H9 (cell line): ENCODE measurements at regions not wholly inside any gene's neighbourhood (a gene's known extent, or its start where the extent isn't known, plus 50 kb on each side); places are given as distances from the start of the nearest gene placed in this dataset.

ENCODE experiments used
- DNase-seq: peaks from one replicate; pipeline ENCODE4 v3.0.0-alpha.2; 2017
- H2AFZ ChIP-seq: one replicate; pipeline ENCODE4 v1.6.1; 2013; ENCODE audit warnings: mild to moderate bottlenecking, low read length, control low read depth, moderate library complexity
- H2AK5ac ChIP-seq: 2 replicates; pipeline ENCODE4 v1.6.1; 2013; ENCODE audit warnings: low read length, control low read depth, mixed read lengths; ENCODE audit not compliant: insufficient read length
- H2BK120ac ChIP-seq: one replicate; pipeline ENCODE4 v1.6.1; 2013; ENCODE audit warnings: low read depth, mild to moderate bottlenecking, low read length, control low read depth, inconsistent platforms; ENCODE audit not compliant: poor library complexity, severe bottlenecking
- H2BK12ac ChIP-seq: 2 replicates; pipeline ENCODE4 v1.6.1; 2013; ENCODE audit warnings: low read length, control low read depth, mixed read lengths, low read depth; ENCODE audit not compliant: insufficient read length
- H2BK15ac ChIP-seq: 2 replicates; pipeline ENCODE4 v1.6.1; 2013; ENCODE audit warnings: low read depth, low read length, control low read depth
- H2BK20ac ChIP-seq: one replicate; pipeline ENCODE4 v1.6.1; 2013; ENCODE audit warnings: low read depth, mild to moderate bottlenecking, low read length, control low read depth, inconsistent platforms; ENCODE audit not compliant: poor library complexity, severe bottlenecking
- H2BK5ac ChIP-seq: 2 replicates; pipeline ENCODE4 v1.6.1; 2013; ENCODE audit warnings: low read length, control low read depth, mixed read lengths; ENCODE audit not compliant: insufficient read length
- H3K14ac ChIP-seq: 2 replicates; pipeline ENCODE4 v1.6.1; 2013; ENCODE audit warnings: low read length, control low read depth; ENCODE audit not compliant: insufficient read depth
- H3K18ac ChIP-seq: 2 replicates; pipeline ENCODE4 v1.6.1; 2013; ENCODE audit warnings: low read depth, mild to moderate bottlenecking, mixed read lengths, low read length, control low read depth; ENCODE audit not compliant: insufficient read length
- H3K23ac ChIP-seq: 2 replicates; pipeline ENCODE4 v1.6.1; 2013; ENCODE audit warnings: low read length, control low read depth, mixed read lengths, low read depth; ENCODE audit not compliant: insufficient read length
- H3K23me2 ChIP-seq: 2 replicates; pipeline ENCODE4 v1.6.1; 2013; ENCODE audit warnings: low read depth, mild to moderate bottlenecking, mixed read lengths, low read length, control low read depth; ENCODE audit not compliant: insufficient read length, poor library complexity, severe bottlenecking
- H3K27ac ChIP-seq: 2 replicates; pipeline ENCODE4 v1.5.1; 2013; ENCODE audit warnings: low read length, control low read depth, mixed read lengths, low read depth; ENCODE audit not compliant: insufficient read length
- H3K27me3 ChIP-seq: 2 replicates; pipeline ENCODE4 v1.6.1; 2013; ENCODE audit warnings: low read length, control low read depth, inconsistent platforms; ENCODE audit not compliant: insufficient read depth
- H3K4ac ChIP-seq: 2 replicates; pipeline ENCODE4 v1.6.1; 2013; ENCODE audit warnings: low read depth, mild to moderate bottlenecking, control low read depth, inconsistent platforms, low read length, moderate library complexity
- H3K4me1 ChIP-seq: 2 replicates; pipeline ENCODE4 v1.6.1; 2013; ENCODE audit warnings: low read length, control low read depth, inconsistent platforms; ENCODE audit not compliant: insufficient read depth
- H3K4me2 ChIP-seq: 2 replicates; pipeline ENCODE4 v1.6.1; 2013; ENCODE audit warnings: low read length, control low read depth, mixed read lengths; ENCODE audit not compliant: insufficient read length, insufficient read depth
- H3K56ac ChIP-seq: 2 replicates; pipeline ENCODE4 v1.6.1; 2013; ENCODE audit warnings: low read depth, mild to moderate bottlenecking, mixed read lengths, low read length, control low read depth; ENCODE audit not compliant: insufficient read length
- H3K79me1 ChIP-seq: 2 replicates; pipeline ENCODE4 v1.6.1; 2013; ENCODE audit warnings: low read depth, mild to moderate bottlenecking, moderate library complexity, low read length, control low read depth, inconsistent platforms; ENCODE audit not compliant: insufficient read depth, poor library complexity, severe bottlenecking
- H3K79me2 ChIP-seq: 2 replicates; pipeline ENCODE4 v1.6.1; 2013; ENCODE audit warnings: low read length, control low read depth, inconsistent platforms; ENCODE audit not compliant: insufficient read depth
- H3K9ac ChIP-seq: 2 replicates; pipeline ENCODE4 v1.6.1; 2013; ENCODE audit warnings: low read length, control low read depth, mixed read lengths; ENCODE audit not compliant: insufficient read length; ENCODE audit errors: extremely low read depth
- H3K9me3 ChIP-seq: one replicate; pipeline ENCODE4 v1.6.1; 2013; ENCODE audit warnings: low read depth, low read length, inconsistent platforms; ENCODE audit not compliant: control insufficient read depth
- H3T11ph ChIP-seq: one replicate; pipeline ENCODE4 v1.6.1; 2013; ENCODE audit warnings: mild to moderate bottlenecking, low read length, control low read depth, inconsistent platforms
- H4K20me1 ChIP-seq: one replicate; pipeline ENCODE4 v1.6.1; 2013; ENCODE audit not compliant: control insufficient read depth, insufficient read length, insufficient read depth
- H4K5ac ChIP-seq: 2 replicates; pipeline ENCODE4 v1.6.1; 2013; ENCODE audit warnings: low read depth, mild to moderate bottlenecking, mixed read lengths, low read length, control low read depth; ENCODE audit not compliant: insufficient read length
- H4K8ac ChIP-seq: replicated peaks from 2 replicates; pipeline ENCODE4 v1.6.1; 2013; ENCODE audit warnings: low read length, control low read depth, mixed read lengths, low read depth; ENCODE audit not compliant: insufficient read length
- H4K91ac ChIP-seq: 2 replicates; pipeline ENCODE4 v1.6.1; 2013; ENCODE audit warnings: low read depth, mild to moderate bottlenecking, moderate library complexity, mixed read lengths, low read length, control low read depth; ENCODE audit not compliant: insufficient read length
- H3K27ac Mint-ChIP-seq, 3 experiments: 2 replicates in 2 of 3; 3 replicates in 1 of 3; pipeline ENCODE4 v1.8.0; 2020 to 2021; ENCODE audit warnings: mixed read lengths in 3 of 3, mild to moderate bottlenecking in 1 of 3, moderate library complexity in 1 of 3
- H3K27me3 Mint-ChIP-seq: 2 replicates; pipeline ENCODE4 v1.8.0; 2021; ENCODE audit warnings: low read depth, mild to moderate bottlenecking, moderate library complexity, mixed read lengths
- H3K36me3 Mint-ChIP-seq, 3 experiments: 2 replicates in 2 of 3; 3 replicates in 1 of 3; pipeline ENCODE4 v1.8.0; 2020 to 2021; ENCODE audit warnings: low read depth in 3 of 3, mixed read lengths in 3 of 3; ENCODE audit not compliant: insufficient read depth in 1 of 3
- H3K4me1 Mint-ChIP-seq, 2 experiments: 2 replicates each; pipeline ENCODE4 v1.8.0; 2020; ENCODE audit warnings: mixed read lengths in 2 of 2
- H3K4me3 Mint-ChIP-seq, 2 experiments: 2 replicates in 1 of 2; 3 replicates in 1 of 2; pipeline ENCODE4 v1.8.0; 2020 to 2021; ENCODE audit warnings: mild to moderate bottlenecking in 2 of 2, mixed read lengths in 2 of 2, moderate library complexity in 1 of 2
- H3K9me3 Mint-ChIP-seq, 2 experiments: 2 replicates in 1 of 2; 3 replicates in 1 of 2; pipeline ENCODE4 v1.8.0; 2020; ENCODE audit warnings: mild to moderate bottlenecking in 2 of 2, mixed read lengths in 2 of 2, moderate library complexity in 1 of 2
- WGBS: extraction: QIAGEN DNeasy Blood & Tissue Kit; methylation state at CpG from one replicate; pipeline ENCODE4 v1.1.7; 2013; ENCODE audit warnings: missing lambda C conversion rate, low lambda C conversion rate, mixed read lengths; ENCODE audit not compliant: insufficient read length; ENCODE audit errors: extremely low coverage; 5-methylcytosine and 5-hydroxymethylcytosine counted together
- TF ChIP-seq, protein P1 (sequence below): fragments of 200-600 bp; sonication (generic); conservative IDR thresholded peaks from 3 replicates; pipeline ENCODE4 v1.8.0; 2021; ENCODE audit warnings: antibody characterized with exemption, mild to moderate bottlenecking

DNA sequence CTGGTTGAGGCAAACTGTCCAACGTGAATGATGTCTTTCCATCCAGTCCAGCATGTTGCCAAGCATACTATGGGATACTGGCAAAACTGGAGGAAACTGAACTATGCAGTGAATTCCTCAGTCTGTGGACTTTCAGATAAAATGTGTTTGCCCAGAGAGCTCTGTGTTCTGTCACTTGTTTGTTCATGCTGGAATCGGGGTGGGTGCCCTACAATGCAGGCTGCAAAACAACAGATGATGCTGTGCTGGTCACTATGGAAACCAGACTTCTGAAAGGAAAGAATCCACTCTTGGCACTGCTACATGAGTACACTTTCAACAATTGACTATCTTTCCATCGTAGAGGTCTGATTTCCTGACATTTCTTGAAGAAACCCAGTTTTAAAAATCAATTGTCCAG is 272.5 kb upstream of the ARHGEF26 start:
- H4K5ac ChIP-seq: no peak overlapping the region
- H3K14ac ChIP-seq: no peak overlapping the region
- H3K18ac ChIP-seq: no peak overlapping the region
- no peak overlapping the region for H3K4me2 ChIP-seq
- H3K4me1 Mint-ChIP-seq: peaks cover 5 to 7% of the 10 kb centered on the region in 2 experiments; a peak in 3 of 4 replicates
- no peak overlapping the region for H4K91ac ChIP-seq
- H3K79me1 ChIP-seq: no peaks in the 10 kb centered on the region
- no peak for DNase-seq
- no peak overlapping the region for H2BK120ac ChIP-seq
- H3K27ac Mint-ChIP-seq: no peak overlapping the region
- H3K4me1 ChIP-seq: no peaks in the 10 kb centered on the region
- H4K8ac ChIP-seq: no peak overlapping the region
- H2AFZ ChIP-seq: no peak overlapping the region
- no peaks in the 10 kb centered on the region for H3K23me2 ChIP-seq
- H3K4me3 Mint-ChIP-seq: no peak overlapping the region
- H2BK12ac ChIP-seq: no peak overlapping the region
- no peak overlapping the region for H2BK20ac ChIP-seq
- H3T11ph ChIP-seq: no peak overlapping the region
- no peak overlapping the region for H2BK5ac ChIP-seq
- no CpG with 5 or more reads among the region's 3 CpGs for WGBS
- H3K36me3 Mint-ChIP-seq: no peaks in the 10 kb centered on the region
- TF ChIP-seq, protein P1, sequence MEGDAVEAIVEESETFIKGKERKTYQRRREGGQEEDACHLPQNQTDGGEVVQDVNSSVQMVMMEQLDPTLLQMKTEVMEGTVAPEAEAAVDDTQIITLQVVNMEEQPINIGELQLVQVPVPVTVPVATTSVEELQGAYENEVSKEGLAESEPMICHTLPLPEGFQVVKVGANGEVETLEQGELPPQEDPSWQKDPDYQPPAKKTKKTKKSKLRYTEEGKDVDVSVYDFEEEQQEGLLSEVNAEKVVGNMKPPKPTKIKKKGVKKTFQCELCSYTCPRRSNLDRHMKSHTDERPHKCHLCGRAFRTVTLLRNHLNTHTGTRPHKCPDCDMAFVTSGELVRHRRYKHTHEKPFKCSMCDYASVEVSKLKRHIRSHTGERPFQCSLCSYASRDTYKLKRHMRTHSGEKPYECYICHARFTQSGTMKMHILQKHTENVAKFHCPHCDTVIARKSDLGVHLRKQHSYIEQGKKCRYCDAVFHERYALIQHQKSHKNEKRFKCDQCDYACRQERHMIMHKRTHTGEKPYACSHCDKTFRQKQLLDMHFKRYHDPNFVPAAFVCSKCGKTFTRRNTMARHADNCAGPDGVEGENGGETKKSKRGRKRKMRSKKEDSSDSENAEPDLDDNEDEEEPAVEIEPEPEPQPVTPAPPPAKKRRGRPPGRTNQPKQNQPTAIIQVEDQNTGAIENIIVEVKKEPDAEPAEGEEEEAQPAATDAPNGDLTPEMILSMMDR: no peak
- H2BK15ac ChIP-seq: no peak overlapping the region
- H3K79me2 ChIP-seq: no peaks in the 10 kb centered on the region
- H3K9ac ChIP-seq: no peak overlapping the region
- no peaks in the 10 kb centered on the region for H3K27me3 Mint-ChIP-seq
- no peak overlapping the region for H3K56ac ChIP-seq
- H3K9me3 Mint-ChIP-seq: no peaks in the 10 kb centered on the region
- H3K27ac ChIP-seq: no peak overlapping the region
- H3K27me3 ChIP-seq: no peaks in the 10 kb centered on the region
- H3K23ac ChIP-seq: no peak overlapping the region
- H3K4ac ChIP-seq: no peak overlapping the region
- no peaks in the 10 kb centered on the region for H3K9me3 ChIP-seq
- H2AK5ac ChIP-seq: no peak overlapping the region
- H4K20me1 ChIP-seq: no peaks in the 10 kb centered on the region
